HG03175 (cell line): ENCODE measurements at regions not wholly inside any gene's neighbourhood (a gene's known extent, or its start where the extent isn't known, plus 50 kb on each side); places are given as distances from the start of the nearest gene placed in this dataset.

ENCODE experiments used
- ATAC-seq: cut with Tn5 transposase; IDR thresholded peaks from one replicate; pipeline ENCODE4 v1.9.1; 2021; ENCODE audit warnings: mild to moderate bottlenecking, moderate library complexity; ENCODE audit not compliant: unreplicated experiment

DNA sequence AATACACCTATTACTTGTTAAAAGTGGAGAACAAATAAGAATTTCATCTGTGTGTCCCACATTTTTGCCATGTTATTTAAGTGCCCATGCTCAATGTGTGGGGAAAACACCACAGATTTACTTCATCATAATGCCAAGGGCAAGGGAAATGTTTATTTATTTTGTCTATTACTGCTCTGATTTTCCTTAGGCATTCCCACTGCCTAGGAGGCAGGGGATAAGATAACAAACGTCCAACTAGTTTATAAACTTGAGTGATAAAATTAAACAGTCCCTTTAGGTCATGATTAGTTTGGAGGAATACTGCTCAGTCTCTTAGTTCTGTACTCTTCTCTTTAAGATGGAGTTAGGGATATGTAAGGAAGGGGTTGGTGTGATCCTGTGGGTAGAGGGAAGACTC is 598.4 kb upstream of the MARCKS start:
- ATAC-seq: no peak

DNA sequence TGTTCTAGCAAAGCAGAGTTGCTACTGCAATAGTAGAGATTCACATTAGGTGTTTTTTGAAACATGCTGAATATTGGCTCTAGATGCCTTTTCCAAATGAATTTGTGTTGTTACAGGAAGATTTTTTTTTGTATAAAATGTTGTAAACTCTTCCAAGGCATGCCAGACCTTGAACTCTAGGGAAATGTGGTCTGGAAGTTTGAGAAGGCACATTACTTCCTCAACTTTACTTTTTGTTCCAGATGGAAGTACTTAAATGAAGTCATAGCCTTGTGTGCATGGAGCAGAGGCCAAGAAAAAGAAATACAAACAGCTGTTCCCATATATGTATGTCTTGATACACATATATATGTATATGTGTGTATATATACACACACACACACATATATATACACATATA is 585.7 kb upstream of the MARCKS start:
- ATAC-seq: no peak

DNA sequence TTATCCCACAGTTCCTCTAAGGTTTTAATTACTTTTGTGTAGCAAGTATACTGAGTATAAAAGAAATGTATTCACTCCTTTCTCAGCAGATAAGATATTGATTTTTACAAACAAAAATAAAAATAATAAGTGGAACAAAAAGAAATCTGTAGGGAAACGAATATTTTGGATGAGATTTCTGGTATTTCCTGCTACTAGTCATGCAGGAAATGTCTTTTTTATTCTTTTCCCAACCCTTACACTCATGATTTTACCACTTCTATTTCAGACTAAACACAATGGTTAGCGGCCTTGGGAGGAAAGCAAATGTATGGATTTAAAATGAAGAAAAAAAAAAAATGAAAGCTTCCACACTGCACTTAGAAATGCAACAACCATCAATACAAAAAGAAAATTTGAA is 580.5 kb upstream of the MARCKS start:
- ATAC-seq: no peak

DNA sequence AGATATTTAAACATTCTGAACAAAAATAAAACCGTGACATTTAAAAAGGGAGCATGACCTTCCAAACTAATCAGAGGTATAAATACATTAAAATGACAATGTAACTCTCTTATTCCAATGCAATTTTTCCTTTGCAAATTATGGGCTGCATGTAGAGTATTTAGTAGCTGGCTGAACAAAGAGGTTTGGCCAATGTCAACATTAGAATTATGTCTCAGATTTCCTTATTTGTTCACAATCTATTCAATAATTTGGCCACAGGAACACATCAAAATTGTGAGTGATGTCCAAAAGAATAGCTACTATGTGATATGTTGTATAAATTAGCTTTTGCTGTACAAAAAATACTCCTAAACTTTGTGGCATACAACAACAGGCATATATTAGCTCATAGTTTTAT is 580.0 kb upstream of the MARCKS start:
- ATAC-seq: no peak

DNA sequence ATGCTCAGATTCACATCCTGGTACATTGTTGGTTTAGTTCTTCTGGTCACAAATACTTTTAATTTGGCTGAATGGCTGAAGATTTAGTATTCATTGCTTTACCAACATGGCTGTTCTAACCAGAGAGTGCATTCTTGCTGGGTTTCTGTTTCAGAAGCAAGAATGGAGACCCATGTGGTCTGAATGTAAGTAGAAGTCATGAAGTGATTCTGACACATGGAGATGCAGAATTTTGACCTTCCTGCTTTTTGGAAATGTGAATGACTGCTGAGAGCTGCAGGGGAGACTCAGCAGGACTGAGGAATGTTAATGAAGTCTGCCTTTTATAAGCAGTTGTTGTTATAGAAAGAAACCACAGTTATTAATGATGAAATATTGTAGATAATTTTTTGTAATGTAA is 576.1 kb upstream of the MARCKS start:
- peak; percentile 52 for ATAC-seq

GRCh38 chr6:113281431-113281830 is 575.7 kb upstream of the MARCKS start:
- ATAC-seq: no peak

DNA sequence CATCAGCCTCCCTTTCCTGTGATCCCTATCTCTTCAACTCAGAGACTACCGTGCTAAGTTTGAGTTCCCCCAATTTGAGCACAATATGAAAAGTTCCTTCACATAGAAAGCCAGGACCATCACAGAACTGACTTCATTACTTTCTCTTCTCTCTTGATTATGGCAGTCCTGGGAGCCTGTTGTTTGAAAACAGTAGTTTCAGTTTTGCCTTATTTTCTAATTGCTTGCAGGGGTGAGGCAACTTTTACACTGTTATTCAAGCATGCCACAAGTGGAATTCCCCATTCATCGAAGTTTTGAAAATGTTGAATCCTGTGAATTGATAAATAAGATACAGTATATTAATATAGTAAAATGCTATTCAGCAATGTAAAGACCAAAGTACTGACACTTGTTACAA is 569.7 kb upstream of the MARCKS start:
- no peak for ATAC-seq

DNA sequence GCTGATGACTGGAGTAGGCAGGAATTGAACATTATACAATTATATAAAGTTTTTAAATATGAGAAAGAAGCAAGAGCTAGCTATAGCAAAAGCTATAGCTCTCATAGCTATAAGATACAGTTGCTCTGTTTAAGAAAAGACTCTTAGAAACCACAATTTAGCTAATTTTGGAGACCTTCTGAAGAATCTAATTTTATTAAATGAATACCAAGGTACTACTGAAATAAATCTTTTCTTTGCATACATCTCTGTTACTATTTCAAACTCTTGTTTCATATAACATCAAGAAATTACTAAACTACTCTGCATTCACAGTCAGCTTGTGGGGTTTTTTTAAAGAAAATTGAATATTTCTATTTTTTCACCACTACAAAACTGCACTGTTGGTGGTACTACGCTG is 568.7 kb upstream of the MARCKS start:
- no peak for ATAC-seq

DNA sequence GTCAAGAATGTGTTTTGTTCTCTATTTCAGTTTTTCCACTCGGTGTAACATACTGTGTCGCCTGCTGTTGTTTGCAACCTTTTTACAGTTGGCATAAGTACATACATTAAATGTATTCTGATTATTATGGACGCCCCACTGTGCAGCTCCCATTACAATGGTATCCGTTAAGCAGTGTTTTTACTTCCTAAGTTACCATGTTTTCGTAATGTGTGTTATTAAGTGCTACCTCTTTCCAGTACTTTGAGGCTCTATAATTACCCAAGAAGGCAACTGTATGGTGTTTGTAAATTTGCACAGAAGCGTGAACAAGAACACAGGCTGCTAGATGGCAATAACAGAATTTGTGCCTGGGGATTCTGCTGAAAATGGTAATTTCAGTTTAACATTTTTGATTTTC is 568.0 kb upstream of the MARCKS start:
- no peak for ATAC-seq

GRCh38 chr6:113290684-113291083 is 566.5 kb upstream of the MARCKS start:
- no peak for ATAC-seq

DNA sequence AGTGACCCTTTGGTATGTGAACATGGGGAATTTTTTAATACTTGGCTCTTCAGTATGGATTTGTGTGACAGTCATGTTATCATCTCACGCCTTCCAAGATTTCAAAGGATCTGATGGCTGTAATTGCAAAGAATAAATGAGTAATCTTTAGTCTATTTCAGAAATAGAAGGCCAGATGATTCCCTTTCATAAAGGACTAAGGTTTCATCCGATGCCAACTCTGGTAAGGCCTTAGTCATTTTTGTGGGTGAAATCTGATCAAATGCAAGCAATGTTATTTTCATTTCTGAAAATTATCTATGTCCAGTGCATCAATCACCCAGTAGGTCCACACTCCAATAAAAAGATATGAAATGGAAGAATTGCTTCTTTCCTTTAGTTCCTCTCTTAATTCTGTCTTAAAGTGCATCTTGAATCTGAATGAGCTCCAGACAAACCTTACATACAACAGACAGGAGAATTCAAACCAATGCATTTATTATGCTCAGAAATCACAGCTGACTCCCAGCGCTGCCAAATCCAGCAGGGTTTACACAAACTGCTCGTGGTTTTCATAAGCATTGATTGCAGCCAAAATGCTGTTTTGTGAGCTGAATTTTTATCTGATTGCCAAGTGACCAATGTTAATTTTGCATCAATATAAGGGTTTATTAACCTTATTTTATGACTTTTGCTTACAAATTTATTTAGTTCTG is 565.2 kb upstream of the MARCKS start:
- no peak for ATAC-seq

DNA sequence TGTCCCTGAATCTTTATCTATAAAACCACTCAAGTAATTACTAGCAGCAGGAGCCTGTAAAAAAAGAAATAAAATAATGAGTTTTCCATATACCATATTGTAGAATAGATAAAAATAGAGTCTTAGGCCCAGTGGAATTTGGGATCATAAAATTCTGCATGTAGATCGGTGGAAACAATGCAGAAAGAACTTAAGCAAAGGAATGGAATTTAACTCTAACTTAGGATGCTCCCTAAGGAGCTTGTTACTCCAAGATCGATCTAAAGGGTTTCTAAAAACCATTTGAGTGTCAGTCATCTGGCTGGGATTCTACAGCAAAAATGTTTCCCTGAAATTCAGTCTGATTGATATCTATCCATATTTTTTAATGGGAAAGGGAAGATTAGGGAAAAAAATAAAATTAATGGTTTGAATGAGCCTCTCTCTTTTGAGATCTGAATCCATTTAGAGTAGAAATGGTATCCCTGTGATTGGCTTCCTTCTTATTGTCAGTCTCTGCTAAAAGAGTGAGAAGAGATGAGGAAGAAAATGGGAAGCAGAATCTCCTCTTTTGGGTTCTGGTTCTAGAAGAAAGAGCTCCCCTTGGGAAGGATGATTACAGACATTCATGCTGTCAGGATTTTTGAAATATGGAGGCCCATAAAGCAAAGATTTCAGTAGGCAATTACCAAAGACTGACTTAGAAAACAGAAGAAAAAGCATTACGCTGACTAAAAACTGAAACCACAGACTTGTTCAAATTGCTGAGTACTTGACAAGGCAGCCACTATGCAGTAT is 564.3 kb upstream of the MARCKS start:
- peak; percentile 68 for ATAC-seq

GRCh38 chr6:113293423-113293740 is 563.8 kb upstream of the MARCKS start:
- no peak for ATAC-seq

GRCh38 chr6:113299531-113299930 is 557.6 kb upstream of the MARCKS start:
- ATAC-seq: no peak

- ATAC-seq: no peak
Measured at GRCh38 chr6:113301651-113302050, 555.5 kb upstream of the MARCKS start.

DNA sequence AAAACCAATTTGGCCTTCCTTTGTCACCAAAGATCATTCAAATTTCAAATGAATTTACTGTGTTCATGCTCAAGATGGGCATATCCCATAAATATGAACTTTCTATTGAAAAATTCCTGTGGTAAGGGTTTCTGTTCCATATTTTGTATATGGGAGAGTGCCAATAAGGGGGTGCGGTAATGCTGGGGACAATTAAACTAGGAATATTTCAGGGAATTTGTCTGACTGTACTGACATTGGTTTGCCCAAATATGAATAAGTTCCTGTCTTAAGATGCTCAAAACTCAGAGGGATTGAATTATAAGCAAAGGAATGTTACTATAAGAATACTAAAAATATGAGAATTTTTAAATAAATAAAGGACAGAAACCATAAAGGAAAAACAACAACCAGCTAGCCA is 553.0 kb upstream of the MARCKS start:
- no peak for ATAC-seq

- peak; percentile 97 for ATAC-seq
Measured at GRCh38 chr6:113306552-113307145, 550.5 kb upstream of the MARCKS start.

DNA sequence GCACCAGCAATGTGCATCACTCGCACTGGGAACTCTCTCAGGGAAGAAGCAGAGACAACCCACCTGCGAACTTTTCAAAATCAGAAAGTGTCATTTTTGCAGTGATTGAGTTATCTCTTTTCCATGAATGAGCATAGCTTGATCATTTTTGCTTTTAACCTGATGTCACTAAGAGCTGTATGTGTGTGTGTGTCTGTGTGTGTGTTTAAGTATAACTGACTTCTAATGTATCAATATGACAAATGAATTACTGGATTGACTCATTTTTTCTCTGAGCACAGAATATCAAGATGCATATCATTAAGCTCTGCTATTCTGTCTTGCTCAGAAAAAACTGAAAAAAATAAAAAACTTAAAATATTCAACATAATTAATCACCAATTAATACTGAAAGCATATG is 548.9 kb upstream of the MARCKS start:
- ATAC-seq: no peak

- ATAC-seq: no peak
Measured at GRCh38 chr6:113313841-113314240, 543.3 kb upstream of the MARCKS start.

DNA sequence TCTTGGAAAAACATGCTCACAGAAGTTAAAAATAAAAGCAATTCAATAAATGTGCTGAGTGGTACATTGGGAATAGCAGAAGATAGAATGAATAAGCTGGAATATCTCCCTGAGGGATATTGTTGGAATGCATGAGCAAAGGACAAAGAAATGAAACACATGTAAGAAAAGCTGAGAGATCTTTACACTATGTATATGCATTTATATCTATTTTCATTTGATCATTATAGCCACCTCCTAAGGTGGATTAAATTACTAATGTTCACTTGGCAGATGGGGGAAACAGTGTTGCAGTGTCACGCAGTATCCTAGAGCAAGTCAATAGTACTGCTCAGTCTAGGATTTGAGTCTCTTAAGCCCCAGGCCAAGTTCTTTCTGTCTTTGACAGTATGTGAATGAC is 542.0 kb upstream of the MARCKS start:
- no peak for ATAC-seq

DNA sequence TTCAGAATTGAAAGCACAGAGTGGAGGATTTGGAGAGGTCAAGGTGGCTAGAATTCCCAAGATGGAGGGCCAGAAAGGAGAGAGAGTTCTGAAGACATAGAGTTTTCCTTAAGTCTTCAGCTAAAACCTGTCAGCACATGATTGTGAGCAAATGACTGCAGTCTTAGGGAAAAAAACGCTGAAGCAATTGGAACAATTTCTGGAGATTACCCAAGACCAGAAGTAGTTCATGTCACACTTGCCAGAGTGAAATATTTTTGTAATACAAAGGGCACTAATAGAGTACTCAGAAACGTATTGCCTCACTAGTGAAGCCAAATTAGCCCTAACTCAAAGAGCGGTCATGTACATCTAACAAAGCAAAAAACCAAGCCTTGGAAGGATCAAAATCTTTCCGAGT is 541.3 kb upstream of the MARCKS start:
- ATAC-seq: no peak

GRCh38 chr6:113317442-113317841 is 539.7 kb upstream of the MARCKS start:
- ATAC-seq: no peak
